Ectodermal cell (in vitro differentiated cells): ENCODE measurements at regions not wholly inside any gene's neighbourhood (a gene's known extent, or its start where the extent isn't known, plus 50 kb on each side); places are given as distances from the start of the nearest gene placed in this dataset.

Experiments used
- H3K27ac ChIP-seq: 2 replicates; pipeline ENCODE4 v1.7.0; 2013; ENCODE audit warnings: mild to moderate bottlenecking, low read depth, low read length; ENCODE audit not compliant: insufficient read depth, poor library complexity, severe bottlenecking
- H3K27me3 ChIP-seq: 2 replicates; pipeline ENCODE4 v1.7.0; 2013; ENCODE audit warnings: mild to moderate bottlenecking, low read length; ENCODE audit not compliant: insufficient read depth, control insufficient read depth, poor library complexity, severe bottlenecking
- H3K36me3 ChIP-seq: one replicate; pipeline ENCODE4 v1.7.0; 2013; ENCODE audit warnings: low read length; ENCODE audit not compliant: control insufficient read depth, insufficient read depth
- H3K4me1 ChIP-seq: one replicate; pipeline ENCODE4 v1.7.0; 2013; ENCODE audit warnings: low read length; ENCODE audit not compliant: control insufficient read depth, insufficient read depth
- H3K4me3 ChIP-seq: 2 replicates; pipeline ENCODE4 v1.7.0; 2013; ENCODE audit warnings: low read depth, low read length, control low read depth; ENCODE audit not compliant: insufficient read depth
- H3K9me3 ChIP-seq: 2 replicates; pipeline ENCODE4 v1.7.0; 2013; ENCODE audit warnings: mild to moderate bottlenecking, low read length, moderate library complexity; ENCODE audit not compliant: control insufficient read depth
- WGBS, 2 experiments: methylation state at CpG; one replicate each; pipeline ENCODE4 v1.1.7; 2013; ENCODE audit warnings: missing lambda C conversion rate in 2 of 2; 5-methylcytosine and 5-hydroxymethylcytosine counted together

- no peaks in the 10 kb centered on the region for H3K36me3 ChIP-seq
- WGBS, 2 experiments, result 44 to 50% methylated on average over 1 of the region's 1 CpG
These were observed 57.3 kb downstream of the KCNA4 start for GRCh38 chr11:29959488-29959887.

GRCh38 chr11:29957431-29957830, 59.4 kb downstream of the KCNA4 start:
- no peaks in the 10 kb centered on the region for H3K36me3 ChIP-seq
- H3K4me3 ChIP-seq, result no peak overlapping the region
- H3K4me1 ChIP-seq, result no peaks in the 10 kb centered on the region
- no peak overlapping the region for H3K27ac ChIP-seq
- H3K27me3 ChIP-seq, result no peaks in the 10 kb centered on the region
- 15 to 17% methylated on average over 4 of the region's 4 CpGs for WGBS, 2 experiments
- no peaks in the 10 kb centered on the region for H3K9me3 ChIP-seq

More at GRCh38 chr11:29959488-29959887, 57.3 kb downstream of the KCNA4 start:
- no peak overlapping the region for H3K27ac ChIP-seq
- H3K4me1 ChIP-seq, result no peaks in the 10 kb centered on the region
- no peaks in the 10 kb centered on the region for H3K27me3 ChIP-seq
- H3K4me3 ChIP-seq, result no peak overlapping the region
- H3K9me3 ChIP-seq, result no peaks in the 10 kb centered on the region

- H3K27me3 ChIP-seq, result no peaks in the 10 kb centered on the region
- no peak overlapping the region for H3K27ac ChIP-seq
- H3K9me3 ChIP-seq, result no peaks in the 10 kb centered on the region
- H3K4me3 ChIP-seq, result no peak overlapping the region
- no peaks in the 10 kb centered on the region for H3K4me1 ChIP-seq
- no peaks in the 10 kb centered on the region for H3K36me3 ChIP-seq
- 97 to 100% methylated on average over 2 of the region's 2 CpGs for WGBS, 2 experiments
These were observed 60.7 kb downstream of the KCNA4 start for GRCh38 chr11:29956076-29956556.

- H3K4me3 ChIP-seq, result no peak overlapping the region
- H3K4me1 ChIP-seq, result no peaks in the 10 kb centered on the region
- H3K36me3 ChIP-seq, result no peaks in the 10 kb centered on the region
- H3K9me3 ChIP-seq, result peaks cover 3% of the 10 kb centered on the region
- H3K27ac ChIP-seq, result no peak overlapping the region
- no peaks in the 10 kb centered on the region for H3K27me3 ChIP-seq
These were observed 73.5 kb downstream of the KCNA4 start for GRCh38 chr11:29943347-29943746.

- no peak overlapping the region for H3K27ac ChIP-seq
- no peaks in the 10 kb centered on the region for H3K9me3 ChIP-seq
- 88 to 93% methylated on average over 4 of the region's 4 CpGs for WGBS, 2 experiments
- H3K27me3 ChIP-seq, result no peaks in the 10 kb centered on the region
- no peaks in the 10 kb centered on the region for H3K36me3 ChIP-seq
- no peak overlapping the region for H3K4me3 ChIP-seq
- no peaks in the 10 kb centered on the region for H3K4me1 ChIP-seq
These were observed 79.3 kb downstream of the KCNA4 start for GRCh38 chr11:29937526-29937925.

- H3K27ac ChIP-seq, result no peak overlapping the region
- WGBS, 2 experiments, result 95 to 97% methylated on average over 19 of the region's 19 CpGs
- no peaks in the 10 kb centered on the region for H3K27me3 ChIP-seq
- no peaks in the 10 kb centered on the region for H3K36me3 ChIP-seq
- no peak overlapping the region for H3K4me3 ChIP-seq
- no peaks in the 10 kb centered on the region for H3K9me3 ChIP-seq
- no peaks in the 10 kb centered on the region for H3K4me1 ChIP-seq
These were observed 82.7 kb downstream of the KCNA4 start for GRCh38 chr11:29934115-29934638.

- Histone ChIP-seq H3K36me3 (no peaks in the 10 kb centered on the region), H3K9me3 (no peaks in the 10 kb centered on the region), H3K27me3 (no peaks in the 10 kb centered on the region), H3K4me1 (no peaks in the 10 kb centered on the region), H3K4me3 (no peak overlapping the region), H3K27ac (no peak overlapping the region)
- 96% methylated on average over 8 of the region's 8 CpGs for WGBS, 2 experiments
These were observed 100.8 kb downstream of the KCNA4 start for GRCh38 chr11:29916040-29916439.

- Histone ChIP-seq H3K4me3 (no peak overlapping the region), H3K4me1 (no peaks in the 10 kb centered on the region), H3K27me3 (no peaks in the 10 kb centered on the region), H3K36me3 (no peaks in the 10 kb centered on the region), H3K9me3 (no peaks in the 10 kb centered on the region), H3K27ac (no peak overlapping the region)
- WGBS, 2 experiments, result 89 to 90% methylated on average over 2 of the region's 2 CpGs
These were observed 102.5 kb downstream of the KCNA4 start for GRCh38 chr11:29914203-29914930.

- H3K9me3 ChIP-seq, result no peaks in the 10 kb centered on the region
- H3K4me3 ChIP-seq, result no peak overlapping the region
- H3K27ac ChIP-seq, result no peak overlapping the region
- no peaks in the 10 kb centered on the region for H3K36me3 ChIP-seq
- 93 to 100% methylated on average over 4 of the region's 4 CpGs for WGBS, 2 experiments
- no peaks in the 10 kb centered on the region for H3K27me3 ChIP-seq
- H3K4me1 ChIP-seq, result no peaks in the 10 kb centered on the region
These were observed 103.5 kb downstream of the KCNA4 start for GRCh38 chr11:29913352-29913751.

GRCh38 chr11:29900382-29900781, 116.4 kb downstream of the KCNA4 start:
- Histone ChIP-seq H3K4me3 (no peak overlapping the region), H3K9me3 (no peaks in the 10 kb centered on the region), H3K27ac (no peak overlapping the region), H3K36me3 (no peaks in the 10 kb centered on the region), H3K4me1 (no peaks in the 10 kb centered on the region), H3K27me3 (no peaks in the 10 kb centered on the region)
